Prostate gland (tissue), 2 donors: ENCODE measurements at regions not wholly inside any gene's neighbourhood (a gene's known extent, or its start where the extent isn't known, plus 50 kb on each side); places are given as distances from the start of the nearest gene placed in this dataset.

Experiments
- CTCF ChIP-seq, 4 experiments: fragments of 200-600 bp in 2 of 4; fragments of 450-650 bp in 2 of 4; sonication (generic) in 2 of 4; IDR thresholded peaks; 1 replicate in 3 of 4; 2 replicates in 1 of 4; pipeline ENCODE4 v1.5.1; 2016 to 2019; ENCODE audit warnings: antibody characterized with exemption in 4 of 4, mild to moderate bottlenecking in 2 of 4, moderate library complexity in 2 of 4
- POLR2A ChIP-seq: fragments of 450-650 bp; IDR thresholded peaks from one replicate; pipeline ENCODE4 v1.6.1; 2016; ENCODE audit warnings: antibody characterized with exemption, mild to moderate bottlenecking
- POLR2AphosphoS5 ChIP-seq: sonication (generic); formaldehyde crosslinking; IDR thresholded peaks from one replicate; pipeline ENCODE4 v1.6.1; 2017; ENCODE audit warnings: antibody characterized with exemption

DNA sequence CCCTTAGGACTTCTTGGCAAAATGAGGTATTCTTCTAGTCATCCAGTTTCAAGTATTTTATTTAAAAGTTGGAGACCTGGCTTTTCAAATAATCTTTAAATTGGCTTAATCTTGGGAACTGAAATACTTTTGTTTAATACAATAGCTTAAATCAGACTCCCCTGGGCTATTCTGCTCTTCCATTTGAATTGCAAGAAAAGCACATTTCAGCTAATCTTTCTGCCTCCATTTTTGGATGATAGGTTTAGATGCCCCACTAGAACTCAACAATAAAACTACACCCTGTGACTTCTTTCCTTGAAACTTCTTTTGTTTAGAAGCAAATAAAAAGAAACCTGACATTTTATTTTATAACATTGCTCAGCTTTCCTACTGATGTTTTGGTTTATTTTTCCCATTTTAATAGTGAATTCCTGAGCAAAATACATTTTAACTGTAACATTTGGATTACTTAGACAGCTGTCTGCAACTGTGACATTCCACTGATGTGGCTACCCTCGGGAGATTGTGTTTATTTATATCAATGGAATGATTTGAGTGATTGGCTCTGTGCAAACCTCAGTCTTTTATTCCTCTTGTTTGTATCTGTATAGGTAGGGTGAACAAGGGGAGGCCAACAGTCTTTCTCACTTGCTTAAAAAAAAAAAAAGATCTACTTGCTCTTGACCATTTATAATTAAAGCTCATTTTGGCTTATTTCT lies 1045.8 kb upstream of the CNTN5 start:
- TF ChIP-seq POLR2AphosphoS5 (no peak), CTCF (IDR thresholded peaks at IDR 0.05) (no peak), POLR2A (no peak)
